ENCODE measurements at regions not wholly inside any gene's neighbourhood (a gene's known extent, or its start where the extent isn't known, plus 50 kb on each side); places are given as distances from the start of the nearest gene placed in this dataset.
"Not testable (repeated sequence)": the region's sequence is repeated elsewhere in the genome, so short reads cannot be mapped to it uniquely, and the experiment has no call there.

DNA sequence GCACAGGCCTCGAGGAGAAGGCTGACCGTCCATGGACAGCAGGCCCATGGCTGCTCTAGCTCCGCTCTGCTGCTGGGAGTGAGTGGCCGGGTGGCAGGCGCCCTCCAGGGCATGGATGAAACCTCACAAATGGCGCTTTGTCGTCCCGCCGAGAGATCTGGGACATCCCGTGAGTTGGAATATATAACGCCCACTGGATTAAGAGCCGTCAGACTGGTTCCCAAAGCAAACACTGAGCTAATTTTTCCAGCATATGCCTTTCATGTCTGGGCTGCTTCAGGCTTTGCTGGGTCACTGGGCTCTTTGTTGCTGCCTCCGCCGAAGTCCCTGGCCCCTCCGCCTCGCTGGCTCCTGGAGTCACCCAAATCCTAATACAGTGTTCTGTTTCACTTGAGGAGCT, 266.3 kb downstream of the FOXL1 start:
- FAIRE-seq: no peak

DNA sequence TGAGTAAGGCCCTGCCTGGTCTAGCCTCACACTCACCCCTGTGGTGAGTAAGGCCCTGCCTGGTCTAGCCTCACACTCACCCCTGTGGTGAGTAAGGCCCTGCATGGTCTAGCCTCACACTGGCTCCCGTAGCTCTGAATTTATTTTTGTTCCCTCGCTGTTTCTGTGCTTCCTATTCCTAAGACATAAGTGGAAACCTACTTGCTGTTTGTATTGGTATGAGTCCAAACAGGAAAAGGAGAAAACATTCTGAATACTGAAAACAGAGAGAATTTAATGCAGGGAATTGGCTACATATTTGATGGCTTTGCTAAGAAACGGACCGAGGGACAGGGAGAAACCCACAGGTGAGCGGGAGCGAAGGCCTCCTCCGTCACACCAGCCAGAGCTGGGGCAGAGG, 267.8 kb downstream of the FOXL1 start:
- no peak for FAIRE-seq

GRCh38 chr16:86848821-86849220, 270.5 kb downstream of the FOXL1 start:
- FAIRE-seq: no peak

GRCh38 chr16:86850670-86851069, 272.3 kb downstream of the FOXL1 start:
- FAIRE-seq: no peak

DNA sequence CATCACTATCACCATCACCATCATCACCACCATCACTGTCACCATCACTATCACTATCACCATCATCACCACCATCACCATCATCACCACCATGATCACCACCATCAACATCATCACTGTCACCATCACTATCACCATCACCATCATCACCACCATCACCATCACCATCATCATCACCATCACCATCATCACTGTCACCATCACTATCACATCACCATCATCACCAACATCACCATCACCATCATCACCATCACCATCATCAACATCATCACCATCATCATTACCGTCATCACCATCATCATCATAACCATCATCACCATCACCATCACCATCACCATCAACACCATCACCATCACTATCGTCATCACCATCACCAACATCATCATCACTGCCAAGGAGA, 273.8 kb downstream of the FOXL1 start:
- FAIRE-seq: no peak

GRCh38 chr16:86854058-86854621, 275.8 kb downstream of the FOXL1 start:
- no peak for FAIRE-seq

- FAIRE-seq: no peak
Observed at GRCh38 chr16:86854626-86855294, 276.4 kb downstream of the FOXL1 start.

DNA sequence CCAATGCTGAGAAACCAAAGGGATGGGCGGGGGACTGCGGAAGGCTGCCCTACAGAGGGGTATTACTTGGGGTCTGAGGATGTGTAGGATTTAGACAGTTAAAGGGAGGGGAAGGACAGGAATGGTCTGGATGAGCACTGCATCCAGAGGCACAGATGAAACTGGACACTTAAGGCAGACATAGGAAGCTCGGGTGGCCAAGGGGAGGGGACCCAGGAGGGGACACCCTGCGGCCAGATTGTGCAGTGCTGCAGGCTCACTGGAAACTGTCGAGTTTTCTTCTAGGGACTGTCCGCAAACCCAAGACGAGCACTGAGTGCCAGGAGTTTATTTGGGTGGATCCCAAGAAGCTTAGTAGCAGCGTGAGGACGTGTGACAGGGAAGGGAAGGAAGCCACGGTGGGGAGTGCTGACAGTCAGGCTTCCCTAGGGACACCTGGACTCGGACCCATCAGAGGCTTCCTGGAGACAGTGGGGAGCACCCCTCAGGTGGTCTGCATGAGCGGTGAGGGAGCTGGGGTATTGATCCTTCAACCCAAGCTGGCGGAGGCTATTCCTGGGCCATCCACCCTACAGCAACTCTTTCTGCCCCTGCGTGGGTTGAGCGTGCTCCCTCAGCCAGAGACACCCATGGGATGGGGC, 278.7 kb downstream of the FOXL1 start:
- FAIRE-seq: no peak

- no peak for FAIRE-seq
Observed at GRCh38 chr16:86857807-86858206, 279.5 kb downstream of the FOXL1 start.

DNA sequence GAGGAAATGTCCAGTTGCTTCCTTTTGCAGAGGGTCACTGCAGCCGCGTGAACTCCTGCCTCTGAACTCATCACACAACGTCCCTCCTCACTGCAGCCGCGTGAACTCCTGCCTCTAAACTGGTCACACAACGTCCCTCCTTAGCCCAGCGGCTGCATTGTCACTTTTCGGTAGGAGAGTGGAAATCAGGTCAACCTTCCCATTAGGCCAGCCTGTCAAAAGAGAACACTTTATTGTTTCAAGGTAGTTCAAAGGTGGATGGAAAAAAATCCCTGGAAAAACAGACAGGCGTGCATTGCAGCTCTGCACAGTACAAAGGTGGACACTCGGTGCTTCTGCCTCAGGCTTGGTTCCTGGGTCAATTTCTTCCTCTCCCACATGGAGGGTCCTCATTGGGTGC, 280.2 kb downstream of the FOXL1 start:
- FAIRE-seq: no peak

GRCh38 chr16:86861270-86861858, 283.0 kb downstream of the FOXL1 start:
- not testable (repeated sequence) for FAIRE-seq

DNA sequence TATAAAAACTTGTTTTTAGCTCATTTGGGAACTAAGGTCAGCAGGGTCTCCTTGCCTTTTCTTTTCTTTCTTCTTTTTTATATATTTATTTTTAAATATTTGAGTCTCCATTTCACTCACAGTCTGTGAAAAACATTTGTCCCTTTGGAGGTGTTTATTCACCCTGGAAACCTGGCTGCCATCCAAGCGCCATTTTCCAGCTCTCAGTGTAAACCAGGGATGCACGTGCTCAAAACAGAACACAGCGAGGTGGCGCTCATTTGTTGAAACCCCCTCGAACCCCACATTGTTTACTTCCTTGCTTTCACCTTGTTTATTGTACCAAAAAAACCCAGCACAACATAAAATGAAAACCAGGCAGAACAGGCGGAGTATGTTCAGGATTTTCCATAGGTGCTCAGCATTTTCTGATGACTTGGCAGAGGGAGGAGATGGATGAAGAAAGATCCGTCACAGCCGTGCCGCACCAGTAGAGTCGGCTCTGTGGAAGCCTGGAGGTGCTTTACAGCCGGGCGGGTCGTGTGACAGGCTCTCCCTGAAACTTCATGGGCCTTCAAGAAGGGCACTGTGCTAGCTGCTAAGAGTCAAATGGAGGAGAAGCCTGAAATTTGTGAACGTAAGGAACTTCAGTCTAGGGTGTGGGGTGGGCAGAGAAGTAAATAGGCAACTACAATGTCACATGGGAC, 284.4 kb downstream of the FOXL1 start:
- no peak for FAIRE-seq

GRCh38 chr16:86863609-86864008, 285.3 kb downstream of the FOXL1 start:
- no peak for FAIRE-seq

DNA sequence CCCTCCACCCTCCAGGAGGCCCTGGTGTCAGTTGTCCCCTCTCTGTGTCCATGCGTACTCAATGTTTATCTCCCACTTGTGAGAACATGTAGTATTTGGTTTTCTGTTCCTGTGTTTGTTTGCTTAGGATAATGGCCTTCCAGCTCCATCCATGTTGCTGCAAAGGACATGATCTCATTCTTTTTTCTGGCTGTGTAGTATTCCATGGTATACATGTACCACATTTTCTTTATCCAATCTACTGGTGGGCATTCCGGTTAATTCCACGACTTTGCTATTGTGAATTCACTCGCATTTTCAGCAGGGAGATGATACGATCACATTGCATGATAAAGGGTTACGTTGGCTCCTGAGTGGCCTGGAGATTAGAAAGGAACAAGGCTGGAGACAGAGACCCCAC, 286.2 kb downstream of the FOXL1 start:
- no peak for FAIRE-seq

DNA sequence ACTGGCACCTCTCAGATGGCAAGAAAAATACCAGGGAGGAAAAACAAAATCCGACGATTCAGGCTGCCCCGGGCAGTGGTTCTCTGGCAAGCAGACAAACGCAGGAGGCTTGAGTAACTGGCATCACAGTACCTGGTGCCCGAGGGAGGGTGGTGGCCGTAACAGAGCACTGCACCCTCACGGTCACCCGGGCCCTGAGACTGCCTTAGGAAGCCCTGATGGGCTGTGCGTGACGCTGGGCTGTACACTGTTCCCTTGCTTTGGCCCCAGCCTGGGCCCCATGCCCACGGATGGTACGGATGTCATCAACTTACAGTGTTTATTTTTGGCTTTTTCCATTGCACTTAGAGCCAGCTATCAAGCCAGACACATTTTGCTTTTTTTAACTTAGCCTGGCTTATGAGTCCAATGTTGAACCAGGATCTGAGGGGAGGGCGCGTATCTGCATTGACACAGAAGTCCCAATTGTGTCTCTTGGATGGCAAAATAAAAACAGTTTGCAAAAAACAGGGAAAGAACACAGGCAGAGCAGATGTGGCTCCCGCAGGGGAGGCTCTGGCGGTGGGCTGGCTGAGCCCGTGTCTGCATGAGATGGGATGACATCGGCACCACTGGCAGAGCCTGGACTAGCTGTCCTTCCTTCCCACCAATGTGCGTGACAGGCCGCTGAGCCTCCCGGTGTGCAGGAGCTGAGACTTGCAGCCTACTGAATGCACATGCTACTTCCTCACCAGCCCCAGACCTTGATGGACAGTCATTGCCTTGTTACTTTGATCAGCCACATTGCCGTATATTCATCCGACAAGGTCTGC, 287.7 kb downstream of the FOXL1 start:
- FAIRE-seq: no peak

- no peak for FAIRE-seq
Observed at GRCh38 chr16:86866986-86867722, 288.8 kb downstream of the FOXL1 start.

- no peak for FAIRE-seq
Observed at GRCh38 chr16:86868070-86868469, 289.7 kb downstream of the FOXL1 start.

DNA sequence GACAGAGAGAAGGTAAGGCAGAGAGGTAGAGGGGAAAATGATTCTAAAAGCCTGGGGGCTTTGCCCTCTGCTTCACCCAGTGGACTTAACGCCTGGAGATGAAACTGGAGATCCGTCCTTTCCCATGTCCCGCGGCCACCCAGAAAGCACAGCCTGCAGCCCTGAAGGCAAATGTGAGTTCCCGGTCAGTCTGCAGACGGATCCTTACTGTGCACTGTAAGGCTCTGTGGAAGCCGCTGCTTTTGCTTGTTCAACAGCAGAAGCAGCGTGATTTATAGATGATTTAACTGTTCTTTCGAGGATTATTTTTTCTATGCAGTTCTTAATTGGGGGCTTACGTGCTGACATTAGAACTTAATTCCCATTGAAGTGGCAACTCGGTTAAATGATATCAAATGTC, 290.4 kb downstream of the FOXL1 start:
- FAIRE-seq: no peak

- FAIRE-seq: no peak
Observed at GRCh38 chr16:86869288-86870022, 291.1 kb downstream of the FOXL1 start.

DNA sequence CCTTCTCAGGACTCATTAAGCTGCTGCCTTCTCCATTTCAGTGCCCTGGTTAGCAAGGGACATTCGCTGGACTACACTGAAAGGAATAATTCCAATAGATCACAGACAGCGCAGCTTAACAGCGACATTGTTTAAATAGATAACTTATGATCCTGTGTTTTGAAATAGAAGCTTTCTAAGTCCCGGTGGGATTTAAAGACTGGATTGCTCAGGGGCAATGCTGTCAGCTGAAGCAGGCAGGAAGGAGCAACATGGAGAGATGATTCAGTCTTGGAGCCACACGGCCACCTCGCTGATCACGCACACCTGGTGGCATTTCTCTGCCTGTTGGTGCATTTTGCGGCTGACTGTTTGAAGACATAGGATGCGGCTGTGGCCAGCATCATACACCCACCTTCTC, 292.0 kb downstream of the FOXL1 start:
- no peak for FAIRE-seq

- FAIRE-seq: no peak
Observed at GRCh38 chr16:86872131-86872530, 293.8 kb downstream of the FOXL1 start.

All from colon (tissue), 2 donors.